ENCODE measurements at regions not wholly inside any gene's neighbourhood (a gene's known extent, or its start where the extent isn't known, plus 50 kb on each side); places are given as distances from the start of the nearest gene placed in this dataset.

DNA sequence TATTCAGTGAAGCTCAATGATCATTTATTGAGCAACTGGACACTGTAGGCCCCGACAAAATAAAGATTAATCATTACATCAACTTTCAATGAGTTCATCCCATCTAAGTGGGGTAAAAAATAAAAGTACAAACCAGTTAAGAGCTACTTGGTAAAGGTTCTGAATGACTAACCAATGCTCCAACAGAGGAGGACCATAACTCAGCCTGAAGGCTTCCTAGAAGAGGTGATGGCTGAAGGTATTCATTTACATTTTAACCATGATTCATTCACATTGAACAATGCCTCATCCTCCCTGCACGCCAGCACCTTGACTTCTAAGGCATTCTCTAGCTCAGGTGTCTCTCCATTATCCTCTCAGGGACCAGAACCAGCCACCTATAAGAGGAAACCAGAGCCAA is 201.4 kb downstream of the ZNF462 start:
- ATAC-seq (replicated peaks) = no peak
- Mint-ChIP-seq H3K27me3 (peaks cover 0 to 11% of the 10 kb centered on the region in 2 donors), H3K4me3 (no peak overlapping the region), H3K36me3 (ENCODE audit: insufficient read depth) (no peaks in the 10 kb centered on the region), H3K9me3 (no peaks in the 10 kb centered on the region), H3K27ac (no peak overlapping the region), H3K4me1 (ENCODE audit: low read depth in 2 of 2) (no peaks in the 10 kb centered on the region)
- no peak for DNase-seq

DNA sequence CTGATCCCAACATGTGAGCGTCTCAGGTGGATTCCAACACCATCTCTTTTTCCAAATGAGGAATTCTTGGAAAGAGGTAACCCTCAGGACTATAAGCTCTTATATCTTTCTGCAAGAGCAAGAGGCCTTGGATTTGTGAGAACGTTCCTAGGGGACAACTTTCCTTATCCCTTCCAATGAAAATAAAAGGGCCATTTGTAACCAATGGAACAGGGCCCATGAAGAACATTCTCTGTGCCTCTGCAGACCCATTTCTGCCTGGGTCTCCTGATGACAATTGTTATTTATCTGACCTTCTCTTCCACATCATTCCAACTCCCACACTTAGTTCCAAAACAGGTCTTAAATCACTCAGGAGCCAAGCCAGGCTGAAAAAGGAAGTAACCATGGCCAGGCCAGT is 202.6 kb downstream of the ZNF462 start:
- H3K4me3 Mint-ChIP-seq = no peak overlapping the region
- no peaks in the 10 kb centered on the region for H3K36me3 Mint-ChIP-seq (ENCODE audit: insufficient read depth)
- peaks cover 0 to 11% of the 10 kb centered on the region in 2 donors for H3K27me3 Mint-ChIP-seq
- no peaks in the 10 kb centered on the region for H3K9me3 Mint-ChIP-seq
- no peak for DNase-seq
- no peak overlapping the region for H3K27ac Mint-ChIP-seq
- ATAC-seq (replicated peaks) = no peak
- no peaks in the 10 kb centered on the region for H3K4me1 Mint-ChIP-seq (ENCODE audit: low read depth in 2 of 2)

DNA sequence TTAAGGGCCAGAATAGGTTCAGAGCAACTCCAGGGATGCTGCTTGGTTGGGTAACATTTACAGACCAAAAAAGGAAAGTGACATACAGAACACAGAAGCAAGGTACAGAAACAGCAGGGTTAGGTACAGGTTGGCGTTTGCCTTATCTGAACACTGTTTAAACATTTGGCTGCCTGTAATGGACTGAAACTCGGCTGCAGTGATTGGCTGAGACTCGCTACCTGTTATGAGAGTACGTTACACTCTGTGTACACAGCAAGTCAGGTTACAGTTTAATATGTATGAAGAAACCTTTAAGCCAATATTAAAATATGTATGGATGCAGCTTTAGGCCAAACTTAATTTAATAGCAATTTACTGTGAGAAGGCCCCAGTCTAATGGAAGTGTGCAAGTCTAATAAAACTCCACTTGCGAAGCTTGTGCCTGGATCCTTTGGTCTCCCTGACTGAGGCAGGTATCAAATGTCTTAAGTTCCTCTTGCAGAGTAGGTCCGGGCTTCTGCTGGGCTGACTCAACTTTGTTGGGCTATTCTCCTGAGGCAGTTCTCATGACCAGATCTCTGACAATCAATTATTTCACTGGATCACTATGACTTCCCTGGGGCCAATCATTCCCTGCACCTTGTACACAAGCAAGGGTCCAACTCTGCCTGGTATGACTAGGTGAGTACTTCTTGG is 204.9 kb downstream of the ZNF462 start:
- no peaks in the 10 kb centered on the region for H3K4me1 Mint-ChIP-seq (ENCODE audit: low read depth in 2 of 2)
- peaks cover under 1% of the 10 kb centered on the region for H3K36me3 Mint-ChIP-seq (ENCODE audit: insufficient read depth)

DNA sequence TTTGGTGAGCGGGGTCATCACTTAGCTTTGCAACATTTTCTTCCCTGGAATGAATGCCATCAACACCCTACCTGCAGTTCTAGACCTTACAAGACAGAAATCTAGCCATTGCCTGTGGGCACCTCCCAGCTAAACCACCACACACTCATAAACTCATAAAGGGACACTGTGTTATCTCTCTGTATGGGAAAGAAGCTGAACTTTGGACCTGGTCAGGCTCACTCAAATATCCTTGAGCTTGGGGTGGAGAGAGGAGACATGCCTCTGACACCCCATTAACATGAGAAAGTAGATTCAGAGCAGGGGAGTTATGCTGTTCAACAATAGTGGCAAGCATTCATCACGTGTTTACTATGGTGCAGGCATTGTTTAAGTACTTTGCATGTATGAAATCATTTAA is 205.6 kb downstream of the ZNF462 start:
- Mint-ChIP-seq H3K4me1 (ENCODE audit: low read depth in 2 of 2) (no peaks in the 10 kb centered on the region), H3K9me3 (no peaks in the 10 kb centered on the region), H3K4me3 (no peak overlapping the region), H3K36me3 (ENCODE audit: insufficient read depth) (peaks cover 2% of the 10 kb centered on the region), H3K27ac (no peak overlapping the region), H3K27me3 (peaks cover 0 to 11% of the 10 kb centered on the region in 2 donors)
- ATAC-seq (replicated peaks) = no peak
- no peak for DNase-seq

More for the DNA sequence above, 204.9 kb downstream of the ZNF462 start:
- no peak overlapping the region for H3K4me3 Mint-ChIP-seq
- no peak overlapping the region for H3K27ac Mint-ChIP-seq
- no peak for DNase-seq
- H3K27me3 Mint-ChIP-seq = peaks cover 0 to 11% of the 10 kb centered on the region in 2 donors
- no peaks in the 10 kb centered on the region for H3K9me3 Mint-ChIP-seq
- ATAC-seq (replicated peaks) = no peak

DNA sequence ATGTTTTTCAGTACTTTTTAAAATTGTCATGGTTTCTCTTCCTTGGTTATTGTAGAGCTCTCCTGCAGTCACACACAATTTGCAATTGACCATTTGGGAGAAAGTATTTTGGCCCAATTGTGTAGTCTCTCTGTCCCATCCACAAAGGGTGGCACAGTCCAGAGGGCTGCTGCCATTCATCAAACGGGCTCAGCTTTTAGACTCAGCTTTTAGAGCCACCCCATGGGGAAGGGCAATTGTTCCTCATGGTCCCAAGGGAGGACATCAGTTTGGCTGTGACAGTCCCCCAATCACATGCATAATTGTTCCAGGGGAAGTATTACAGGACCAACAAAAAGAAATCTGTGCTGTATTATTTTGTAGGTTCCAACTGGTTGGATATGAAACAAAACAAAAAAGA is 207.6 kb downstream of the ZNF462 start:
- Mint-ChIP-seq H3K36me3 (ENCODE audit: insufficient read depth) (peaks cover 2% of the 10 kb centered on the region), H3K4me3 (no peak overlapping the region), H3K9me3 (peaks cover 0 to 6% of the 10 kb centered on the region in 2 donors), H3K27me3 (peaks cover 0 to 19% of the 10 kb centered on the region in 2 donors), H3K4me1 (ENCODE audit: low read depth in 2 of 2) (no peaks in the 10 kb centered on the region), H3K27ac (no peak overlapping the region)
- ATAC-seq (replicated peaks) (no peak), DNase-seq (no peak)

DNA sequence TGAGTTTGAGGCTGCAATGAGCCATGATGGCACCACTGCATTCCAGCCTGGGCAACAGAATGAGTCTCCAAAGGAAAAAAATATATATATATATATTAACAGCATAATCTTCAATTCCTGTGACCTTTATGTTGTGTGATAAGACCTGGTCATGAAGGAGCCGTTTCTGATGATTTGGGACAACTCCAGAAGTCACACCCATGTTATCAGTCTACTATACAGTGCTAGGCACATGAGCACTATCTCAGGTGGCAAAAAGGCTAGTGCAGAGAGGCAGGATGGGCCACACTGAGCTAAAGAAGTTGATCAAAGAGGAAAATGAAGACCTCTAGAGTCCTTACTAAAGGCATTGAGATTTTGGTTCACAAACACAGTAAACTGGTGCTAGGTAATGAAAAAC is 205.0 kb upstream of the RAD23B start:
- H3K9me3 Mint-ChIP-seq = peaks cover 0 to 6% of the 10 kb centered on the region in 2 donors
- H3K4me3 Mint-ChIP-seq = no peak overlapping the region
- H3K4me1 Mint-ChIP-seq (ENCODE audit: low read depth in 2 of 2) = no peaks in the 10 kb centered on the region
- peaks cover 9 to 15% of the 10 kb centered on the region in 2 donors for H3K27me3 Mint-ChIP-seq
- ATAC-seq (replicated peaks) = no peak
- H3K27ac Mint-ChIP-seq = no peak overlapping the region
- no peak for DNase-seq
- H3K36me3 Mint-ChIP-seq (ENCODE audit: insufficient read depth) = no peaks in the 10 kb centered on the region

DNA sequence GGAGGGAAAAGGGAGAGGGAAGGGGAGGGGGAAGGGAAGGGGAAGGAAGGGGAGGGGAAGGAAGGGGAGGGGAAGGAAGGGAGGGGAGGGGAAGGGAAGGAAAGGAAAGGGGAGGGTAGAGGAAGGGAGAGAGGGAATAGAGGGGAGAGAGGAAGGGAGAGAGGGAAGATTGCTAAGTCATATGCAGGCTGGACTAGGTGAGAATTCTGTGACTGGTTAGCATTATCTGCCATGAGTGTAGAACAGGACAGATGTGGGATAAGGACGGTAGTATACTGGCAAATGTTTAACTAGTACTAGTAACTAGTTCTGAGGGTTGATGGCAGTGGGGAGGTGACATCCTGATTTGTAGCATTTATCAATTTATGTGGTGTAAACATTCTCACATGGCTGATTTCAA is 203.5 kb upstream of the RAD23B start:
- Mint-ChIP-seq H3K4me1 (ENCODE audit: low read depth in 2 of 2) (no peaks in the 10 kb centered on the region), H3K27me3 (peaks cover 6 to 9% of the 10 kb centered on the region in 2 donors), H3K36me3 (ENCODE audit: insufficient read depth) (no peaks in the 10 kb centered on the region), H3K27ac (no peak overlapping the region), H3K4me3 (no peak overlapping the region), H3K9me3 (peaks cover 0 to 6% of the 10 kb centered on the region in 2 donors)
- DNase-seq (no peak), ATAC-seq (replicated peaks) (no peak)

DNA sequence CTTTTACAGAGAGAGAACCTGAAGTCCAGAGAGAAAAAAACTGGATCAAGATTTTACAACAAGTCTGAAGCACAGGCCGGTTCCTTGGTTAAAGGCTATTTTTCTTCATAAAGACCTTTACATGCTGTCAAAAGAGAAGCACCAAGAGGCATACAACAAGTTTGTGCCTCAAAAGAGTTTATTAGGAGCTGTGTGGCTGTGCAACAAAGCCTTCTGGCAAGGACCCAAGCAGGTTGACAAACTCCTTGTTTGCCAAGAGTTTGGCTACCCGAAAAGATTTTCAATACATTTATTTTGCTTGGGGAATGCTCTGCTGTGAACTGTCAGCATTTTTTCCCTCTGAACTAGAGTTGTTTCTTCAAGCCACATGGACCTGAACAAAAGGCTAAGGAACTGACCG is 202.9 kb upstream of the RAD23B start:
- Mint-ChIP-seq H3K4me1 (ENCODE audit: low read depth in 2 of 2) (no peaks in the 10 kb centered on the region), H3K9me3 (peaks cover 0 to under 1% of the 10 kb centered on the region in 2 donors), H3K4me3 (no peak overlapping the region), H3K36me3 (ENCODE audit: insufficient read depth) (no peaks in the 10 kb centered on the region), H3K27me3 (peaks cover under 1 to 9% of the 10 kb centered on the region in 2 donors), H3K27ac (no peak overlapping the region)
- ATAC-seq (replicated peaks) = no peak
- DNase-seq = no peak

DNA sequence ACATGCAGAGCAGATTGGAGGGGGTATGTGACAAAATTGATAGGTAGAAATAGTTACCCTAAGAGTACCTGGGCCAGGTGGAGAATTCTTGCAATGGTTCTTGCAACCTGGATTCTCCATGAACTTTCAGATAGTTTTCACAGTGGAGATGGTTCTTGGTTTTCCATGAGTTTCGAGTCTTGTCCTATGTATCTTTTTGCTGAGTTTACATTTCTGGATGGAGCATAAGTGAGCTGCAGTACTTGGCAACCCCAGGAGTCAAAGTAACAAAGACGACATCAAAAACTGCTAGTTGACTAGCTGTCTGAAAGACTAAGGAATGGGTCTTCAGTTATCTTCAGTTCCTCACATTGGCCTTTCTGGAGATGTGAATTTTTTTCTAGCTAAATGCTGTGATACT is 196.6 kb upstream of the RAD23B start:
- ATAC-seq (replicated peaks) = no peak
- no peak overlapping the region for H3K27ac Mint-ChIP-seq
- H3K27me3 Mint-ChIP-seq = peaks cover 0 to 23% of the 10 kb centered on the region in 2 donors

DNA sequence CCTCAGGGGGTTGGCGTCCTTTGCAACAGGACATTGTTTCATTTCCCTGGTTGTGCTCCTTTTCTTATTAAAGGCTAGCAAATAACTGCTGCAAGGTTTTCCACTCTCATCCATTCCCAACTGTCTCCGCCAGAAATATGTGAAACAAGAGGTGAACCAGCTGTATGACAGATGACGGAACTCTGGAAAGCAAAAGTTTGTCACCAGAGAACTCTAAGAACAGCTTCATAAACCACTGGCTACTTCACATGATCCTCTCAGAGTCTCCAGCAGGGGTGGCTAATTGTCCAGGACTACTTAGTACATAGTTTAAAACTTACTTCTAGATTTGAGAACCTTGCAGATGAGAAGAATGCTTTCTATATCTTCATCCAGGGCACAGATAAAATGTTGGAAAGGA is 195.9 kb upstream of the RAD23B start:
- no peak overlapping the region for H3K4me3 Mint-ChIP-seq
- DNase-seq (no peak), ATAC-seq (replicated peaks) (no peak)
- peaks cover 0 to 23% of the 10 kb centered on the region in 2 donors for H3K27me3 Mint-ChIP-seq
- no peaks in the 10 kb centered on the region for H3K9me3 Mint-ChIP-seq
- no peaks in the 10 kb centered on the region for H3K36me3 Mint-ChIP-seq (ENCODE audit: insufficient read depth)
- no peak overlapping the region for H3K27ac Mint-ChIP-seq
- H3K4me1 Mint-ChIP-seq (ENCODE audit: low read depth in 2 of 2) = no peaks in the 10 kb centered on the region

More for the DNA sequence above, 196.6 kb upstream of the RAD23B start:
- no peak overlapping the region for H3K4me3 Mint-ChIP-seq
- no peaks in the 10 kb centered on the region for H3K4me1 Mint-ChIP-seq (ENCODE audit: low read depth in 2 of 2)
- H3K9me3 Mint-ChIP-seq = no peaks in the 10 kb centered on the region
- no peak for DNase-seq
- H3K36me3 Mint-ChIP-seq (ENCODE audit: insufficient read depth) = no peaks in the 10 kb centered on the region

DNA sequence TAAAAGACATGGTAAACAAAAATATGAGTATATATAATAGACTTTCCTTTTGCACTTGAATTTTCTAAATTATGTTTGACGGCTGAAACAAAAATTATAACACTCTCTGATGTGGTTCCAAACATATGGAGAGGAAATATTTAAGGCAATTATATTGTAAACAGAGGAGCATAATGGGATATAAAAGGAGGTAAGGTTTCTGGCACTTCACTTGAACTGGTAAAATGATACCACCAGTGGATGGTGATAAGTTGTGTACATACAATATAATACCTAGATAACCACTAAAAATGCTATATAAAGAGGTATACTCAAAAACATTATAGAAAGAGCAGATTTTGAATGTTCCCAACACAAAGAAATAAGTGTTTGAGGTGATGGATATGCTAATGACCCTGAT is 192.9 kb upstream of the RAD23B start:
- no peak overlapping the region for H3K4me3 Mint-ChIP-seq
- H3K4me1 Mint-ChIP-seq (ENCODE audit: low read depth in 2 of 2) = no peaks in the 10 kb centered on the region
- H3K9me3 Mint-ChIP-seq = no peaks in the 10 kb centered on the region
- DNase-seq (no peak), ATAC-seq (replicated peaks) (no peak)
- H3K27ac Mint-ChIP-seq = no peak overlapping the region
- no peaks in the 10 kb centered on the region for H3K36me3 Mint-ChIP-seq (ENCODE audit: insufficient read depth)
- peaks cover 0 to 23% of the 10 kb centered on the region in 2 donors for H3K27me3 Mint-ChIP-seq

DNA sequence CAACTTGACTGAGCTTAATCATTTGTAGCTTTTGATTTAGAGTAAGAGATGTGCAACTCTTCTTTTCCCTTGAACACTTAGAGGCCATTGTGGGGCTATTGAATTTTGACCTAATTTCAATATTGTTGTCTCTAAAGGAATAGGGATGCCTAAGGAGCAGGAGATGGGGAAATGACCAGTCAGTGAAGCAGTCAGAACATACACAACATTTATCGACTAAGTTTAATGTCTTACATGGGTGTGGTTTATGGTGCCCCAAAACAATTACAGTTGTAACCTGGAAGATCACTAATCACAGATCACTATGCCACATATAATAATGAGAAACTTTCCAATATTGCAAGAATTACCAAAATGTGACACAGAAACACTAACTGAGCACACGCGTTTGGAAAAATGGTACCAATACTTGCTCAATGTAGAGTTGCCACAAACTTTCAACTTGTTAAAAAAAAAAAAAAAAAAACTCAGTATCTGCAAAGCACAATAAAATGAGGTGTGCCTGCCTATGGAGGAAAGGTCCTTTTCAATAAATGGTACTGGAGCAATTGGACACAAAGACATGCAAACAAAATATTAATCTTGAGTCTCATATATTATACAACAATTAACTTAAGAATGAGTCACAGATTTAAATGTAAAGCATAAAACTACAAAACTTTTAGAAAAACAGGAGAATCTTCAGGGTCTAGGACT is 189.6 kb upstream of the RAD23B start:
- H3K9me3 Mint-ChIP-seq = no peaks in the 10 kb centered on the region
- H3K4me3 Mint-ChIP-seq = no peak overlapping the region
- DNase-seq (no peak), ATAC-seq (replicated peaks) (no peak)
- no peaks in the 10 kb centered on the region for H3K36me3 Mint-ChIP-seq (ENCODE audit: insufficient read depth)
- H3K27me3 Mint-ChIP-seq = peaks cover 0 to 12% of the 10 kb centered on the region in 2 donors
- H3K4me1 Mint-ChIP-seq (ENCODE audit: low read depth in 2 of 2) = no peaks in the 10 kb centered on the region
- no peak overlapping the region for H3K27ac Mint-ChIP-seq

DNA sequence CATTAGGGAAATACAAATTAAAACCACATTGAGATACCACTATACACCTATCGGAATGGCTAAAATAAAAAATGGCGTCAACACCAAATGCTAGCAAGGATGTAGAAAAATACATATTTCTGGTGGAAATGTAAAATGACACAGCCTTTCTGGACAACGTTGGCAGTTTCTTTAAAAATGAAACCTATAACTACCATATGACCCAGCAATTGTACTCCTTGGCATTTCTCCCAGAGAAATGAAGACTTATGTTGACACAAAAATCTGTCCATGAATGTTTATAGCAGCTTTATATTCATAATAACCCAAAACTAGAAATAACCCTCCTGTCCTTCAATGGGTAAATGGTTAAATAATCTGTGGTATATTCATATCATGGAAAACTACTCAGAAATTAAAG is 188.7 kb upstream of the RAD23B start:
- DNase-seq = no peak
- H3K36me3 Mint-ChIP-seq (ENCODE audit: insufficient read depth) = no peaks in the 10 kb centered on the region
- peaks cover 2 to 4% of the 10 kb centered on the region in 2 donors for H3K27me3 Mint-ChIP-seq
- H3K9me3 Mint-ChIP-seq = no peaks in the 10 kb centered on the region
- no peak overlapping the region for H3K27ac Mint-ChIP-seq
- H3K4me3 Mint-ChIP-seq = no peak overlapping the region
- no peaks in the 10 kb centered on the region for H3K4me1 Mint-ChIP-seq (ENCODE audit: low read depth in 2 of 2)
- no peak for ATAC-seq (replicated peaks)

DNA sequence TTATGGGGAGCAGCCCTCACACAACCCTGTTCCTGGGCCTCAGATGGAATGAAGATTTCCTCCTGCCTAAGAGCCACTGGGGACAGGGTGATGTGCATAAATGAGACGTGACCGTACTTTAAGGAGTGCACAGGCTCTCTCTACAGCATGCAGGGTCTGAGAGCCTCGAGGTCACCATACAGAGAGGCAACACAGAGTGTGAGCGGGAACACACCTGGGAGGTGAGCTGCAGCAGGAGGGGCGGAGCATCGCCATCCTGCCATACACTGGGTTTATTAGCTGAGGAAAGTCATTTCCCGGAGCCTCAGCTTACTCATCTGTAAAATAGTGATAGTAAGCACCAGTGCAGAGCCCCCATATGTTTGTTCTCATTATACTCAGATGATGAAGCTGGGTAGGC is 182.5 kb upstream of the RAD23B start:
- Mint-ChIP-seq H3K36me3 (ENCODE audit: insufficient read depth) (no peaks in the 10 kb centered on the region), H3K4me1 (ENCODE audit: low read depth in 2 of 2) (no peaks in the 10 kb centered on the region), H3K9me3 (peaks cover 4 to 7% of the 10 kb centered on the region in 2 donors), H3K27me3 (peaks cover 7 to 8% of the 10 kb centered on the region in 2 donors), H3K27ac (no peak overlapping the region), H3K4me3 (no peak overlapping the region)
- DNase-seq = no peak
- no peak for ATAC-seq (replicated peaks)

Measured in effector memory CD8-positive, alpha-beta T cell (primary cell).